Fibroblast of skin of right quadriceps (primary cell): ENCODE measurements at regions not wholly inside any gene's neighbourhood (a gene's known extent, or its start where the extent isn't known, plus 50 kb on each side); places are given as distances from the start of the nearest gene placed in this dataset.
A peak's percentile ranks its signal among the peaks of the same experiment; 100 is the strongest.
"Not testable (repeated sequence)": the region's sequence is repeated elsewhere in the genome, so short reads cannot be mapped to it uniquely, and the experiment has no call there.

Experiments used
- DNase-seq: peaks from one replicate; pipeline ENCODE4 v3.0.0-alpha.2; 2013

GRCh38 chr3:55294557-55294956, 192.5 kb downstream of the WNT5A start:
- DNase-seq: no peak

GRCh38 chr3:55292360-55292759, 194.7 kb downstream of the WNT5A start:
- no peak for DNase-seq

GRCh38 chr3:55288657-55289056, 198.4 kb downstream of the WNT5A start:
- no peak for DNase-seq

GRCh38 chr3:55286693-55287092, 200.4 kb downstream of the WNT5A start:
- no peak for DNase-seq

- peak; percentile 42 for DNase-seq
These were observed 201.9 kb downstream of the WNT5A start for GRCh38 chr3:55285156-55285555.

GRCh38 chr3:55283441-55283925, 203.6 kb downstream of the WNT5A start:
- no peak for DNase-seq

GRCh38 chr3:55282994-55283393, 204.1 kb downstream of the WNT5A start:
- no peak for DNase-seq

GRCh38 chr3:55272031-55272645, 215.0 kb downstream of the WNT5A start:
- DNase-seq: no peak

- DNase-seq: no peak
These were observed 215.6 kb downstream of the WNT5A start for GRCh38 chr3:55271549-55271948.

GRCh38 chr3:55270976-55271375, 216.1 kb downstream of the WNT5A start:
- peak; percentile 56 for DNase-seq

- no peak for DNase-seq
These were observed 217.5 kb downstream of the WNT5A start for GRCh38 chr3:55269636-55270035.

GRCh38 chr3:55269096-55269495, 218.0 kb downstream of the WNT5A start:
- DNase-seq: no peak

- peak; percentile 64 for DNase-seq
These were observed 219.7 kb downstream of the WNT5A start for GRCh38 chr3:55267206-55267930.

GRCh38 chr3:55264919-55265318, 222.2 kb downstream of the WNT5A start:
- peak; percentile 44 for DNase-seq

GRCh38 chr3:55252921-55253320, 234.2 kb downstream of the WNT5A start:
- peak; percentile 45 for DNase-seq

GRCh38 chr3:55249156-55249555, 237.9 kb downstream of the WNT5A start:
- DNase-seq: not testable (repeated sequence)

GRCh38 chr3:55247666-55248065, 239.4 kb downstream of the WNT5A start:
- no peak for DNase-seq

- peak; percentile 36 for DNase-seq
These were observed 241.1 kb downstream of the WNT5A start for GRCh38 chr3:55246033-55246432.

GRCh38 chr3:55245351-55245750, 241.8 kb downstream of the WNT5A start:
- no peak for DNase-seq

GRCh38 chr3:55244247-55244646, 242.9 kb downstream of the WNT5A start:
- no peak for DNase-seq

- DNase-seq: no peak
These were observed 243.4 kb downstream of the WNT5A start for GRCh38 chr3:55243678-55244077.

GRCh38 chr3:55242921-55243320, 244.2 kb downstream of the WNT5A start:
- no peak for DNase-seq

- no peak for DNase-seq
These were observed 246.0 kb downstream of the WNT5A start for GRCh38 chr3:55241098-55241497.

GRCh38 chr3:55235416-55235815, 251.7 kb downstream of the WNT5A start:
- no peak for DNase-seq

GRCh38 chr3:55226696-55227095, 260.4 kb downstream of the WNT5A start:
- DNase-seq: no peak
